ENCODE measurements at regions not wholly inside any gene's neighbourhood (a gene's known extent, or its start where the extent isn't known, plus 50 kb on each side); places are given as distances from the start of the nearest gene placed in this dataset.

GRCh38 chr17:52376137-52376536 is 217.6 kb upstream of the CA10 start:
- in situ Hi-C loops (cut with HindIII; ENCODE audit: low pct_unique_long_range_greater_than_20kb, low sequenced_read_pairs) (no loop called here), intact Hi-C loops (cut with micrococcal nuclease; ENCODE audit: unreplicated experiment) (no loop called here)
- Histone ChIP-seq H3K27ac (ENCODE audit: low read length) (no peak overlapping the region), H3K27me3 (ENCODE audit: control insufficient read depth, insufficient read depth, low read length) (no peaks in the 10 kb centered on the region), H3K9me3 (ENCODE audit: control insufficient read depth, insufficient read depth, low read depth, low read length) (0 out of 2 replicates have a peak, but pooled peaks cover 4% of the 10 kb centered on the region), H3K4me1 (ENCODE audit: control insufficient read depth, insufficient read depth, low read length) (no peaks in the 10 kb centered on the region), H3K4me3 (ENCODE audit: low read depth in 2 of 2, low read length in 2 of 2) (no peak overlapping the region), H3K36me3 (ENCODE audit: control insufficient read depth, insufficient read depth, low read length) (no peaks in the 10 kb centered on the region)
- ATAC-seq (no peak), DNase-seq (ENCODE audit: low read depth, low spot score) (no peak)
- TF ChIP-seq CTCF (IDR thresholded peaks at IDR 0.05) (no peak), TCF7L2 (IDR thresholded peaks at IDR 0.05; ENCODE audit: low read depth, low read length) (no peak), POLR2AphosphoS5 (IDR thresholded peaks at IDR 0.05; ENCODE audit: low read depth, low read length) (no peak), SIN3A (IDR thresholded peaks at IDR 0.05; ENCODE audit: borderline replicate concordance, insufficient read depth, low read depth, low read length) (no peak), REST (IDR thresholded peaks at IDR 0.05; ENCODE audit: insufficient read depth in 1 of 2, low read depth in 2 of 2, low read length in 1 of 2) (no peak)
- ChIA-PET POLR2A (no interaction called here), CTCF (no interaction called here)
- BruUV-seq (replicated peaks): no TSS peak

GRCh38 chr17:52368886-52369285 is 210.4 kb upstream of the CA10 start:
- in situ Hi-C loops (cut with HindIII; ENCODE audit: low pct_unique_long_range_greater_than_20kb, low sequenced_read_pairs): no loop called here
- BruUV-seq (replicated peaks): no TSS peak
- Histone ChIP-seq H3K4me3 (ENCODE audit: low read depth in 2 of 2, low read length in 2 of 2) (no peak overlapping the region), H3K27ac (ENCODE audit: low read length) (no peak overlapping the region), H3K36me3 (ENCODE audit: control insufficient read depth, insufficient read depth, low read length) (no peaks in the 10 kb centered on the region), H3K4me1 (ENCODE audit: control insufficient read depth, insufficient read depth, low read length) (no peaks in the 10 kb centered on the region), H3K27me3 (ENCODE audit: control insufficient read depth, insufficient read depth, low read length) (no peaks in the 10 kb centered on the region), H3K9me3 (ENCODE audit: control insufficient read depth, insufficient read depth, low read depth, low read length) (0 out of 2 replicates have a peak, but pooled peaks cover 4% of the 10 kb centered on the region)
- intact Hi-C loops (cut with micrococcal nuclease; ENCODE audit: unreplicated experiment): no loop called here
- ChIA-PET POLR2A (no interaction called here), CTCF (no interaction called here)
- ATAC-seq (no peak), DNase-seq (ENCODE audit: low read depth, low spot score) (no peak)
- TF ChIP-seq TCF7L2 (IDR thresholded peaks at IDR 0.05; ENCODE audit: low read depth, low read length) (no peak), SIN3A (IDR thresholded peaks at IDR 0.05; ENCODE audit: borderline replicate concordance, insufficient read depth, low read depth, low read length) (no peak), REST (IDR thresholded peaks at IDR 0.05; ENCODE audit: insufficient read depth in 1 of 2, low read depth in 2 of 2, low read length in 1 of 2) (no peak), POLR2AphosphoS5 (IDR thresholded peaks at IDR 0.05; ENCODE audit: low read depth, low read length) (no peak), CTCF (IDR thresholded peaks at IDR 0.05) (no peak)

Data from Panc1 (cell line).